SH-SY5Y (cell line): ENCODE measurements at regions not wholly inside any gene's neighbourhood (a gene's known extent, or its start where the extent isn't known, plus 50 kb on each side); places are given as distances from the start of the nearest gene placed in this dataset.

Experiments
- GATA2 ChIP-seq: IDR thresholded peaks from 2 replicates; pipeline ENCODE4 v1.6.1; 2011; ENCODE audit warnings: mild to moderate bottlenecking, low read depth, low read length
- GATA3 ChIP-seq: IDR thresholded peaks from 2 replicates; pipeline ENCODE4 v1.6.1; 2011; ENCODE audit warnings: low read depth, mild to moderate bottlenecking, low read length, moderate library complexity

DNA sequence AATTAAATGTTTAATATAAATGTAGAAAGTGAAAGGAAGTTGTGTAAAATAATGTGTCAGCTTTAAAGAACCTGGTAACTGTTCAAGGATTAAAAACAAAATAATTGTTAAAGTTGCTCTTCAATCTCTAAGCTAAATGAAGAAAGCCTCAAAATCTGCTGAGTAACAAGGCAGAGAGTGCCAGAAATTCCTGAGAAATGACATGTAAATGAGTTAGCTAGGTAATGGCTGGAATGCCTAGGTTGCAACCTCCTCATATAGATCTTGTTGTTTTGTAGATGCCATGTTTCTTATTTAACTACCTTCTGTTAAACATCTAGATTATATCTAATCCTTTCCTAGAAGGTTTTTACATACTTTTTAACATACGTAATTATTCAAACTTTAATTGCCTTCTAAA lies 763.6 kb upstream of the AGA start:
- TF ChIP-seq GATA3 (no peak), GATA2 (no peak)
